ENCODE measurements at regions not wholly inside any gene's neighbourhood (a gene's known extent, or its start where the extent isn't known, plus 50 kb on each side); places are given as distances from the start of the nearest gene placed in this dataset.

DNA sequence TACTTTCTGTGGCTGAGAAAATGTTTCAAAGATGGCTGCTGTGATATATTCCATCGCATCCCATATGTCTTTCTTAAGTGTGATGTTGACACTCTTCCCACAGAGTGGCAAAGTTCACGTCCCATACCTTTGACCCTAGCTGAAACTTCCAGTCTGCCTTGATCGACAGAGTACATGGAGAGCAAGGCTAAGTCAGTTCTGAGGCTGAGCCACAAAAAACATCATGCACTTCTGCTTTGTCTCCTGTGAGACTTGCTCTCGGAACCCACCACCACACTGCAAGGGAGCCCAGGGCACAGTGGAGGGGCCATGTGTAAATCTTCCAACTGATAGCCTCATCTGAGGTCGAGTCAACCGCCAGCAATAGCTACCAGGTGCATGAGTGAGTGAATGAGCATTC lies 431.9 kb upstream of the RUNX1 start:
- Histone ChIP-seq H3K4me3 (replicated peaks; ENCODE audit: insufficient read depth, low read length) (no peak overlapping the region), H3K27ac (replicated peaks) (no peak overlapping the region), H3K27me3 (ENCODE audit: insufficient read depth, poor library complexity, severe bottlenecking) (no peaks in the 10 kb centered on the region)
- TF ChIP-seq POLR2AphosphoS5 (IDR thresholded peaks at IDR 0.05; ENCODE audit: low read depth) (no peak), REST (IDR thresholded peaks at IDR 0.05; ENCODE audit: insufficient replicate concordance, low read depth) (no peak)
- DNase-seq (ENCODE audit: low read depth in 1 of 2, low spot score in 1 of 2), result no peak

- no peak for DNase-seq (ENCODE audit: low read depth in 1 of 2, low spot score in 1 of 2)
- Histone ChIP-seq H3K4me3 (replicated peaks; ENCODE audit: insufficient read depth, low read length) (no peak overlapping the region), H3K27me3 (ENCODE audit: insufficient read depth, poor library complexity, severe bottlenecking) (no peaks in the 10 kb centered on the region), H3K27ac (replicated peaks) (no peak overlapping the region)
- TF ChIP-seq, protein P1, sequence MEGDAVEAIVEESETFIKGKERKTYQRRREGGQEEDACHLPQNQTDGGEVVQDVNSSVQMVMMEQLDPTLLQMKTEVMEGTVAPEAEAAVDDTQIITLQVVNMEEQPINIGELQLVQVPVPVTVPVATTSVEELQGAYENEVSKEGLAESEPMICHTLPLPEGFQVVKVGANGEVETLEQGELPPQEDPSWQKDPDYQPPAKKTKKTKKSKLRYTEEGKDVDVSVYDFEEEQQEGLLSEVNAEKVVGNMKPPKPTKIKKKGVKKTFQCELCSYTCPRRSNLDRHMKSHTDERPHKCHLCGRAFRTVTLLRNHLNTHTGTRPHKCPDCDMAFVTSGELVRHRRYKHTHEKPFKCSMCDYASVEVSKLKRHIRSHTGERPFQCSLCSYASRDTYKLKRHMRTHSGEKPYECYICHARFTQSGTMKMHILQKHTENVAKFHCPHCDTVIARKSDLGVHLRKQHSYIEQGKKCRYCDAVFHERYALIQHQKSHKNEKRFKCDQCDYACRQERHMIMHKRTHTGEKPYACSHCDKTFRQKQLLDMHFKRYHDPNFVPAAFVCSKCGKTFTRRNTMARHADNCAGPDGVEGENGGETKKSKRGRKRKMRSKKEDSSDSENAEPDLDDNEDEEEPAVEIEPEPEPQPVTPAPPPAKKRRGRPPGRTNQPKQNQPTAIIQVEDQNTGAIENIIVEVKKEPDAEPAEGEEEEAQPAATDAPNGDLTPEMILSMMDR (IDR thresholded peaks at IDR 0.05; ENCODE audit: insufficient read depth, low read length), result no peak
- TF ChIP-seq GABPA (IDR thresholded peaks at IDR 0.05; ENCODE audit: low read depth) (no peak), POLR2AphosphoS5 (IDR thresholded peaks at IDR 0.05; ENCODE audit: low read depth) (no peak), SPI1 (IDR thresholded peaks at IDR 0.05; ENCODE audit: borderline replicate concordance, low read depth) (no peak), REST (IDR thresholded peaks at IDR 0.05; ENCODE audit: insufficient replicate concordance, low read depth) (no peak)
These were observed 430.4 kb upstream of the RUNX1 start for GRCh38 chr21:35479529-35479928.

- Histone ChIP-seq H3K4me3 (replicated peaks; ENCODE audit: insufficient read depth, low read length) (no peak overlapping the region), H3K27ac (replicated peaks) (no peak overlapping the region), H3K27me3 (ENCODE audit: insufficient read depth, poor library complexity, severe bottlenecking) (no peaks in the 10 kb centered on the region)
- TF ChIP-seq SPI1 (IDR thresholded peaks at IDR 0.05; ENCODE audit: borderline replicate concordance, low read depth) (no peak), POLR2AphosphoS5 (IDR thresholded peaks at IDR 0.05; ENCODE audit: low read depth) (no peak), REST (IDR thresholded peaks at IDR 0.05; ENCODE audit: insufficient replicate concordance, low read depth) (no peak), GABPA (IDR thresholded peaks at IDR 0.05; ENCODE audit: low read depth) (no peak)
- TF ChIP-seq, protein P1 (IDR thresholded peaks at IDR 0.05; ENCODE audit: insufficient read depth, low read length), result no peak
- no peak for DNase-seq (ENCODE audit: low read depth in 1 of 2, low spot score in 1 of 2)
These were observed 430.0 kb upstream of the RUNX1 start for GRCh38 chr21:35479065-35479448.

Measured in HL-60 (cell line).